ENCODE measurements at regions not wholly inside any gene's neighbourhood (a gene's known extent, or its start where the extent isn't known, plus 50 kb on each side); places are given as distances from the start of the nearest gene placed in this dataset.

- TF ChIP-seq, protein P1, sequence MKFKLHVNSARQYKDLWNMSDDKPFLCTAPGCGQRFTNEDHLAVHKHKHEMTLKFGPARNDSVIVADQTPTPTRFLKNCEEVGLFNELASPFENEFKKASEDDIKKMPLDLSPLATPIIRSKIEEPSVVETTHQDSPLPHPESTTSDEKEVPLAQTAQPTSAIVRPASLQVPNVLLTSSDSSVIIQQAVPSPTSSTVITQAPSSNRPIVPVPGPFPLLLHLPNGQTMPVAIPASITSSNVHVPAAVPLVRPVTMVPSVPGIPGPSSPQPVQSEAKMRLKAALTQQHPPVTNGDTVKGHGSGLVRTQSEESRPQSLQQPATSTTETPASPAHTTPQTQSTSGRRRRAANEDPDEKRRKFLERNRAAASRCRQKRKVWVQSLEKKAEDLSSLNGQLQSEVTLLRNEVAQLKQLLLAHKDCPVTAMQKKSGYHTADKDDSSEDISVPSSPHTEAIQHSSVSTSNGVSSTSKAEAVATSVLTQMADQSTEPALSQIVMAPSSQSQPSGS (IDR thresholded peaks at IDR 0.05; ENCODE audit: low read length), result no peak
- TF ChIP-seq KDM5A (IDR thresholded peaks at IDR 0.05; ENCODE audit: low read length), result no peak
- no peak for TF ChIP-seq EGR1 (IDR thresholded peaks at IDR 0.05; ENCODE audit: borderline replicate concordance, low read depth, low read length)
Measured at GRCh38 chr20:12211361-12211760, 293.7 kb downstream of the BTBD3 start (continued).

Measured in H1 (cell line).